ENCODE measurements at regions not wholly inside any gene's neighbourhood (a gene's known extent, or its start where the extent isn't known, plus 50 kb on each side); places are given as distances from the start of the nearest gene placed in this dataset.
A peak's percentile ranks its signal among the peaks of the same experiment; 100 is the strongest.

DNA sequence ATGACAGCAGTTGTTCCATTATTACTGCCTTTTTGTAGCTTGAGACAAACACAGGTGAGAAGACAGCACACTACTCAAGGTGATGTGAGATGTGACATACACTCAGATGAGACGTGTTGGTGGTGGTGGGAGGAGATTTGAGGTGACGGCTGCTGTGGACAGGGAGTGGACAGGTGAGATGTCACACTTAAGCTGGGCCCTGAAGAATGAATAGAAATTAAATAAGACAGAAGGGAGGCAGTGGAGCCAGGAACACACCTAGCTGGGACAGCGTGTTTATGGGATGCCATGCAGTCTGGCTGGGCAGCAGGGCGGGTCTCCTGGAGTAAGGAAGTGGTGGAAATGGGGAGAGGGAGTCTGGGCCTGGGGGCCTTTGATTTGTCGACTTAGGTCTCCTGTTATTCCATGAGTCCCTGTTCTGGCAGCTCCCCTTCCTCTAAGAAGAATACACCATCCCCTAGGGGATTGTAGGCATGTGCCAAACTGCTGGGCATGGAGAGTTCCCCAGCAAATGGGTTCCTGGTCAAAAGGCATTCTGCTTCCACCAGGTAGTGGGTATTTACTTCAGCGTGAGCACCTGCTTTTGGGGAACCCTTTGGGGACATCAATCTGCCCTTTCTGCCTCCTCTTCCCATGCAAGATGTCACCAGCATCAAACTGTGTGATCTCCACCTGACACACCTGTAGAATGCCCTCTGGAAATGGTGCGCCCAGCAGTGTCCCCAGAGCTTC, 71.2 kb upstream of the ESRRB start:
- no peaks in the 10 kb centered on the region for H3K9me3 ChIP-seq
- no peaks in the 10 kb centered on the region for H3K36me3 ChIP-seq
- no peaks in the 10 kb centered on the region for H3K4me1 ChIP-seq
- no peak overlapping the region for H3K4me3 ChIP-seq
- TF ChIP-seq POLR2AphosphoS5 (IDR thresholded peaks at IDR 0.05; ENCODE audit: insufficient read depth in 1 of 2, low read depth in 1 of 2) (no peak), POLR2A (IDR thresholded peaks at IDR 0.05) (no peak)
- TF ChIP-seq, protein P1, sequence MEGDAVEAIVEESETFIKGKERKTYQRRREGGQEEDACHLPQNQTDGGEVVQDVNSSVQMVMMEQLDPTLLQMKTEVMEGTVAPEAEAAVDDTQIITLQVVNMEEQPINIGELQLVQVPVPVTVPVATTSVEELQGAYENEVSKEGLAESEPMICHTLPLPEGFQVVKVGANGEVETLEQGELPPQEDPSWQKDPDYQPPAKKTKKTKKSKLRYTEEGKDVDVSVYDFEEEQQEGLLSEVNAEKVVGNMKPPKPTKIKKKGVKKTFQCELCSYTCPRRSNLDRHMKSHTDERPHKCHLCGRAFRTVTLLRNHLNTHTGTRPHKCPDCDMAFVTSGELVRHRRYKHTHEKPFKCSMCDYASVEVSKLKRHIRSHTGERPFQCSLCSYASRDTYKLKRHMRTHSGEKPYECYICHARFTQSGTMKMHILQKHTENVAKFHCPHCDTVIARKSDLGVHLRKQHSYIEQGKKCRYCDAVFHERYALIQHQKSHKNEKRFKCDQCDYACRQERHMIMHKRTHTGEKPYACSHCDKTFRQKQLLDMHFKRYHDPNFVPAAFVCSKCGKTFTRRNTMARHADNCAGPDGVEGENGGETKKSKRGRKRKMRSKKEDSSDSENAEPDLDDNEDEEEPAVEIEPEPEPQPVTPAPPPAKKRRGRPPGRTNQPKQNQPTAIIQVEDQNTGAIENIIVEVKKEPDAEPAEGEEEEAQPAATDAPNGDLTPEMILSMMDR (IDR thresholded peaks at IDR 0.05), result no peak
- no peak overlapping the region for H3K27ac ChIP-seq
- DNase-seq (ENCODE audit: extremely low spot score in 2 of 2), result peak; percentile 69 to 91
- no peaks in the 10 kb centered on the region for H3K27me3 ChIP-seq
- intact Hi-C loops (cut with DNase I), result no loop called here

DNA sequence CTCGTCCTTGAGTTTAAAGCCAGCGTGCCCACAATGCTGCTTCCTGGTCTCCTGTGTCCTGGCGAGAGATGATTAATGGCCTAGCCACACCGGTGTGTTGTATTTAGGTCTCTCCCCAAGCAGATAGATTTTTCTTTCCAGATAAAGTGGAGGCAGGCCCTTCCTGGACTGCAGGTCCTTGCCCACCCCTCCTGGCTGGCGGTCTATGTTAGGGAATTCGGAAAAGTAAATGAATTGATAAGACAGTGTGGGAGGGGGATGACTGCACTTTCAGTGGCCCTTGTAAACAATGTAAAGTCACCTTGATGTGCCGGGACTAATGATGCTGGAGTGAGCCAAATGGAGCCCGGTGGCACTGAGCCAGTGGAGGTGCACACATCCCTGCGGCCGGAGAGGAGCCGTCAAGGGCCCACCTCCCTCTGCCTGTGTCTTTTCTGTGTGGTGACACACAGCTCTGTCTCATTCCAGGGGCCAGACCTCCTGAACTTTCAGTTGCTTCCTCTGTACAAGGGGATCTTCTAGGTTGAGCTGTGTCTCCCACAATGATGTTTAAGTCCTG, 70.6 kb upstream of the ESRRB start:
- H3K4me3 ChIP-seq, result no peak overlapping the region
- DNase-seq (ENCODE audit: extremely low spot score in 2 of 2), result peak in 1 of 2 donors; percentile 72
- H3K27ac ChIP-seq, result no peak overlapping the region
- TF ChIP-seq, protein P1 (IDR thresholded peaks at IDR 0.05), result no peak
- no peak for TF ChIP-seq POLR2A (IDR thresholded peaks at IDR 0.05)
- H3K9me3 ChIP-seq, result no peaks in the 10 kb centered on the region
- no peaks in the 10 kb centered on the region for H3K27me3 ChIP-seq
- H3K4me1 ChIP-seq, result no peaks in the 10 kb centered on the region
- intact Hi-C loops (cut with DNase I), result no loop called here
- no peaks in the 10 kb centered on the region for H3K36me3 ChIP-seq

DNA sequence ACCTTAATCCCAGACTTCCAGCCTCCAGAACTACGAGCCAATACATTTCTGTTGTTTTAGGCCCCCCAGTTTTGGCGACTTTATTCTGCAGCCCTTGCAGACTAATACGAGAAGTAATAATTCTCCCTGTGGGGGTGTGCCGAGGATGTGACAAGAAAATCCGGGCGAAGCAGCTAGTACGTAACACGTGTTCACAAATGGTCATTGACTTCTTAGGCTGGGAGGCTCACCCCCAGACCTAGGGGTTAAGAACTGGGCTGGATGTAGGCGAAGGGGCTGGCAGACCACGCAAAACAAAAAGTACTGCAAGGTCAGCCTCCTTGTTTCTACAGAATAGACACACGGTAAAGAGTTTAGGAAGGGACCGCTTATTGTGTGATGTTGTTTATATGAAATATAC, 69.8 kb upstream of the ESRRB start:
- Histone ChIP-seq H3K27ac (no peak overlapping the region), H3K9me3 (no peaks in the 10 kb centered on the region), H3K27me3 (no peaks in the 10 kb centered on the region), H3K4me3 (no peak overlapping the region), H3K4me1 (no peaks in the 10 kb centered on the region), H3K36me3 (no peaks in the 10 kb centered on the region)
- TF ChIP-seq POLR2AphosphoS5 (IDR thresholded peaks at IDR 0.05; ENCODE audit: insufficient read depth in 1 of 2, low read depth in 1 of 2) (no peak), POLR2A (IDR thresholded peaks at IDR 0.05) (no peak)
- TF ChIP-seq, protein P1 (IDR thresholded peaks at IDR 0.05), result no peak
- intact Hi-C loops (cut with DNase I), result no loop called here
- peak; percentile 44 to 67 for DNase-seq (ENCODE audit: extremely low spot score in 2 of 2)

DNA sequence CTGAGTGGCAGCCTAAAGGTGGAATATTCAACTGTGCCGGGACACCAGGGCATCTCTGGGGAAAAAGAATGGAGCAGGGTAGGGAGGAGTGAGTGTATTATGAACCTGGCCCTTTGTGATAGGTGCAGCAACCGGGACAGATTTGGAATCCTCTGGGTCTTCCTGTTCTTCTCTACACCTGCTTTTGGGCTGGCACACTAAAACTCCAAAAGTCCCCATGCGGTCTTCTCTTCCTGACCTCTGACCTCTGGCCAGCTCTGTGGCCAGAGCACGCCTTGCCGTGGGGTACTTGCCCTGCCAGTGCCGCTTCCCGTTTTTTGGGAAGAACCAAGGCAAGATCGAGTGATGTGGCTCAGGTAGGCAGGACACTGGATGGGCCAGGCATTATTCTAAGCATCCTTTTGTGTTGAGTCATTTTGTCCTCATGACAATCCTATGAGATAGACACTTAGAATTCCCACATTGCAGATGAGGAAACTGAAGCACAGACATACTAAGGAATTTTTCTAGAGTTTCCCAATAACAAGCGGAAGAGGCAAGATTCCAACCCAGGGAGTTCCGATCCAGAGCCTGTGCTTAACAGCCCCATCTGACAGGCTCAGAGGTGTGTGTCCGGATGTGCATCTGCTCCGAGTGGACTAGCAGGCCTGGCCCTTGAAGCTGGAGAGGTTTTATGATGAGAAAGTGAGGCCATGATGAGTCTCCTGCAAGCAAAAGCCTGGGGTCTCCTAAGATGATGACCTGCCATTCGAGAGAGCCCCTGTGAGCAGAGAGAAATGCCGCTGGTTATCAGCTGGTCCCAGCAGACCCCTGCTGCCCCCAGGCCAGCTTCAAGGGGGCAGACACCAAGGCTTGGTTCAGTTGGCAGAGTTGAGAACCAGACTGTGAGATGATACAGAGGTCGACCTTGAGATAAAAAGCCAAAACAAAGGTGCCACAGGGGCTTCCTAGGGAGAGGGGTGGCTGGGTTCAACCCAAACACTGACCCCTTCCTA, 67.9 kb upstream of the ESRRB start:
- no peaks in the 10 kb centered on the region for H3K27me3 ChIP-seq
- no peaks in the 10 kb centered on the region for H3K4me1 ChIP-seq
- intact Hi-C loops (cut with DNase I), result no loop called here
- DNase-seq (ENCODE audit: extremely low spot score in 2 of 2), result peak; percentile 60 to 72
- H3K27ac ChIP-seq, result no peak overlapping the region
- TF ChIP-seq POLR2A (IDR thresholded peaks at IDR 0.05) (no peak), POLR2AphosphoS5 (IDR thresholded peaks at IDR 0.05; ENCODE audit: insufficient read depth in 1 of 2, low read depth in 1 of 2) (no peak)
- TF ChIP-seq, protein P1 (IDR thresholded peaks at IDR 0.05), result no peak
- H3K4me3 ChIP-seq, result no peak overlapping the region
- no peaks in the 10 kb centered on the region for H3K9me3 ChIP-seq
- no peaks in the 10 kb centered on the region for H3K36me3 ChIP-seq

All from vagina (tissue), 2 donors.